OCI-M1 (cell line): ENCODE measurements at regions not wholly inside any gene's neighbourhood (a gene's known extent, or its start where the extent isn't known, plus 50 kb on each side); places are given as distances from the start of the nearest gene placed in this dataset.
"Not testable (repeated sequence)": the region's sequence is repeated elsewhere in the genome, so short reads cannot be mapped to it uniquely, and the experiment has no call there.

Experiments used
- DNase-seq: peaks from one replicate; lab custom pipeline; 2025; lab: John Stamatoyannopoulos, UW

DNA sequence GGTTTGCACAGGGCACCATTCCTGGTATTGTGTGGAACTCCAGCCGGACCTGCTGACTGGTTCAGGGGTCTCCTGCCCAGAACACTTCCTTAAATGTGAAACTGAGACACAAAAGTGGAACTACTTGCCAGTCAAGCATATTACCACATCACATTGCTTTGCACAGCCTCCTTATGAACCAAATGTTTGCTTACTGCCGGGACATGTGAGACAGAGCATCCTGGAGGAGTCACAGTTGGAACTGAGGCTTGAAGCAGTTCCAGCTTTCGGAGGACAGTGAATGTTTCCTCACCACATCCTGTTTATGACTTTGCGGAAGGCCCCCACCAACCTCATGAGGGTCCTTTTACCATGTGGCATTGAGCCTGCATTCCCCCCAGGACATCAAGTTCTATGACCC is 105.8 kb upstream of the ARHGAP42 start:
- no peak for DNase-seq

- DNase-seq = no peak
These were observed 102.7 kb upstream of the ARHGAP42 start for GRCh38 chr11:100584201-100584985.

DNA sequence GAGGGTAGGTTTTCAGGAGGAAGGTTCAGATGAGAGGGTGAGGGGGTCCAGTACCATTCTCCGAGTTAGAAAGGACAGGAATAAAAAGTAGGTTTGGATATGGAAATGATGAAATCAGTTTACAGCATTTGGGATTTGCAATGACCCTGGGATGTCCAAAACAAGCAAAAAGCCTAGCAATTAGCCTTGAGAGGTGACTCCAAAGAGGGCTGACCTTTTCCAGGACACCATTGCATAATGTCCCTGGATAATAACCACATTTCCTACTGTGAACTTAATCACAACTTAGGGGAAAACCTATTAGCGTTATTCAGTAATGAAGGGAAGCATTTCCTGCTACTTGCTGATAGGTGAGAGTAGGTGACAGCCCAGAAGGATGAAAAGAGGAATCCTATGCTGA is 101.4 kb upstream of the ARHGAP42 start:
- DNase-seq = no peak

- no peak for DNase-seq
These were observed 100.6 kb upstream of the ARHGAP42 start for GRCh38 chr11:100586361-100587101.

DNA sequence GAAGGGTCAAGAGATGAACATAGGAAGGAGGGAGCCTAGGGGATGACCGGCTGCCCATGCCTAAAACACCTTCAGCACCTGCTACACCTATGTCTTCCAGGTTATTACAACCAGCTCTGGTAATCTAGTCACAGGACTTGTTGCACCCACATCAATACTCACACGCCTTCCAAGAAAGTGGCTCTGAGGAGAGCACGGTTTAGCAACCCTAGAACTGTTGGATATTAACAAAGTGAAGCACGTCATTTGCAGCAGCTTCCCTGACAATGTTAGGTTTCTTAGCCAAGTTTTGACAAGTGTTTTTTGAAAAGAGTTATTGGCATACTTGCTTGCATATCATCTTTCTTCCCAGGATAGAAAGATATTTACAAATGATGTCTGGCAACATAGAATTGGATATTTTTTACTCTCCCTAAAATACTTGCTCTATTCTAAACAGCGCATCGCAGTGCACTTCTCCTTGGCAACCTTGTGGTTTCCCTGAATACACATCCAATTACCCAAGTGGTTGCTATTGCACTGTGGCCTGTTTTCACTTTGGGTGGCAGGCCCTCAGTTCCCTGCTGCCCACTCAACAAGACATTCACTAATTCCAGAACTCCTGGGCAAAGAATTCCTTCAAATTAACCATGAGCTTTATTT is 94.3 kb upstream of the ARHGAP42 start:
- no peak for DNase-seq

- no peak for DNase-seq
These were observed 93.8 kb upstream of the ARHGAP42 start for GRCh38 chr11:100593291-100593690.

DNA sequence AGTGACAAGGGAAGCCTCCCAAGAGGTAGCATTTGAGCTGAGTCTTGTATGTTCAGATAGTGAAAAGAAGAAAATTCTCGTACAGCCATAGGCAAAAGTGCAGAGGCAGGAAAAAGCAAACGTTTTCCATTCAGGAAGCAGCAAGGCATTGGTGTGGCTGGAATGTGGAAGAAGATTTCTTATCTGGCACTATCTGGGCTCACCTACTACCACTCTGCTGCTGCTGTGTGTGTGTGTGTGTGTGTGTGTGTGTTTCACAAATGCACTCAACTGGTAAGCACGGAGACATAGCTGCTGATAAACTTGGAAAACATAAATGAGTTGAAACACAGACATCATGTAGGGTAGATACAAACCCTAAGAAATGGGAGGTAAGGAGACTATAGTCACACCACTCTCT is 92.8 kb upstream of the ARHGAP42 start:
- no peak for DNase-seq

DNA sequence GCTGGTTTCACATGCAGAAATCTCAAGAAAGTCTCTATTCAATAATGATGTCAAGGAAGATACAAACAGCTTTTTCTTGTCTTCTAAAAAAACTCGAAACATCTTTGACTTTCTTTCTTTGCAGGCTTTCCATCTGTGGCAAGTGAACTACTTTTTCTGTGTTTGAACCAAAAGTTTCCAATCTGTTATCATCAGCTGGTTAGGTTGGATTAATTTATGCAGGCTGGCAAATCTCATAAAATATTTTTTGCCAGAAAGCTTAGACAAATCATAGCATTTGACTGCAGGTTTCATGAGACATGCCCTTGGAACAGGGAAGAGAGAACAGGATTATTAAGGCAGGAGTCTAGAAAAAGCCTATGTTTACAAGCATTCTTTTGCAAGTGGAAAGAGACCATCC is 86.1 kb upstream of the ARHGAP42 start:
- DNase-seq = no peak

- no peak for DNase-seq
These were observed 84.4 kb upstream of the ARHGAP42 start for GRCh38 chr11:100602716-100603115.

DNA sequence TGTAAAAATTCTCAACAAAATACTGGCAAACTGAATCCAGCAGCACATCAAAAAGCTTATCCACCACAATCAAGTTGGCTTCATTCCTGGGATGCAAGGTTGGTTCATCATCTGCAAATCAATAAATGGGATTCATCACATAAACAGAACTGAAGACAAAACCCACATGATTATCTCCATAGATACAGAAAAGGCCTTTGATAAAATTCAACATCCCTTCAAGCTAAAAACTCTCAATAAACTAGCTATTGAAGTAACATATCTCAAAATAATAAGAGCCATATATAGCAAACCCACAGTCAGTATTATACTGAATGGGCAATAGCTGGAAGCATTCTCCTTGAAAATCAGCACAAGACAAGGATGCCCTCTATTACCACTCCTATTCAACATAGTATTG is 79.3 kb upstream of the ARHGAP42 start:
- DNase-seq = not testable (repeated sequence)

GRCh38 chr11:100612766-100613165 is 74.3 kb upstream of the ARHGAP42 start:
- DNase-seq = peak; percentile 56

DNA sequence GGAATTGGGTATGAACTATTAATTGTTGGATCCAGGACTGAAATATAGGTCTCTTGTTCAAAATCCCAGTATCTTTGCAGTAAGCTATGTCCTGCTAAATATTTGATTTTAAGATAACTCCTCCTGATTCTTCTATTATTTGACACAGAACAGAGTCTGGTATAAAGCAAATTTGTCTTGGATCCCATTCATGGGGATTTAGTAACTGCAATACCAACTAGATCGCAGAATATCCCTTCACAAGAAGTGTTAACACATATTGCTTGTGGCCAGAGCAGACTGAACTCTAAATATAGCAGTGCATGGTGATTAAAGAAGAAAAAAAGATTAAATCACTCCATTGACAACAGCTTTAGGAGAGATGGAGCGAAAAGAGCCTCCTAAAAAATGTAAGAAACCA is 68.2 kb upstream of the ARHGAP42 start:
- no peak for DNase-seq

DNA sequence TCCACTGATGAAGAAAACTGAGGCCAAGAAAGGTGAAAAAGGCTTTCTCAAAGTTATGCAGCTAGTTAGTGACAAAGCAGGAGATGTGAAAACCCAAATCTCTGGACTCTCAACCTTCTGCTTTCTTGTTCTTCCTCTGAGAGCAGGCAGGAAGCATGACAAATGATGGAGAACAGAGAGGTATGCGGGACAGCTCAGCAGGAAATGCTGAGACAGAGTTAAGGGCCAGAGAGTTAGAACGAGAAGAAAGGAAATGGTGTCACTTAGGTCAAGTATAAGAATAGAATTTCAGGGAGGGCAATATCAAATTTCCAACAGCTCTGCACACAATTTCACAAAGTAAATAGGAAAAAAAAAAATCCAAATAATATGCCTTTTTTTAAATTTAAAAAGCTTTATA is 67.6 kb upstream of the ARHGAP42 start:
- no peak for DNase-seq

GRCh38 chr11:100622404-100622803 is 64.7 kb upstream of the ARHGAP42 start:
- DNase-seq = no peak

GRCh38 chr11:100624346-100624745 is 62.7 kb upstream of the ARHGAP42 start:
- no peak for DNase-seq

DNA sequence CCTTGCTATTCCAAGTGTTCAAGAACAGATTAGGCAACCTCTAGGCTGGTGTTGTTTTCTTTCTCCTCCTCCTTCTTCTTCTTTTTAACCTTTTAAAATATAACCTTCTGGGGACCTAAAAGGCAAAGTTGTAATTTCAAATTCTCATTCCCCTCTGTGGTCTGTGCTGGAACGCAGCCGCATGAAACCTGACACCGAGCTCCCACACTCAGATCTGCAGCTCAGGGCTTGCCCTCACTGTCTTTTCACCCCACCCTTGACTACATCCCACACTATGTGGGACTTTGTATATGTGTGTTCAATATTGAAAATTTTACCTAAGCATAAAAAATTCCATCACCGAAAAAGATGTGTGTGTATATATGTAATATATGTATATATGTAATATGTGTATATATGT is 62.0 kb upstream of the ARHGAP42 start:
- DNase-seq = no peak

- DNase-seq = no peak
These were observed 57.4 kb upstream of the ARHGAP42 start for GRCh38 chr11:100629671-100630070.

GRCh38 chr11:100630898-100631297 is 56.2 kb upstream of the ARHGAP42 start:
- DNase-seq = no peak

DNA sequence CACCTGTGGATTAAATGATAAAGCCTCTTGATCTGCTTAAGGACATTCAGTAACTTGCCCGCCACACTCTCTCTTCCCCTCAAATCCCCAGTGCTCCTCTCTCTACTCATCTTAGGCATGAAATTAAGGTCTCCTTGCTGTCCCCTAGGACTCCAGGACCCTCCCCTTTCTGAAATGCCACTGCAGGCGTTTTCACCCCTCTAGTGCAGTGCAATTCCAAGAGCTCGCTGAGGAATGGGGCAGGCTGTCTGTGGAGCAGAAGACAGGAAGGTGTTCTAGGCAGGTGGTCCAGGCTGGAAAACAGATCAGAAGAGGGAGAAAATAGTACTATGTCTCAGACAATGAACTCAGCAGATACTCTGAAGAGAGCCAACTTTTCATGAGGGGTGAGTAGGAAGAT is 55.8 kb upstream of the ARHGAP42 start:
- DNase-seq = no peak

GRCh38 chr11:100632941-100633452 is 54.1 kb upstream of the ARHGAP42 start:
- no peak for DNase-seq

- DNase-seq = no peak
These were observed 51.9 kb upstream of the ARHGAP42 start for GRCh38 chr11:100635194-100635593.

DNA sequence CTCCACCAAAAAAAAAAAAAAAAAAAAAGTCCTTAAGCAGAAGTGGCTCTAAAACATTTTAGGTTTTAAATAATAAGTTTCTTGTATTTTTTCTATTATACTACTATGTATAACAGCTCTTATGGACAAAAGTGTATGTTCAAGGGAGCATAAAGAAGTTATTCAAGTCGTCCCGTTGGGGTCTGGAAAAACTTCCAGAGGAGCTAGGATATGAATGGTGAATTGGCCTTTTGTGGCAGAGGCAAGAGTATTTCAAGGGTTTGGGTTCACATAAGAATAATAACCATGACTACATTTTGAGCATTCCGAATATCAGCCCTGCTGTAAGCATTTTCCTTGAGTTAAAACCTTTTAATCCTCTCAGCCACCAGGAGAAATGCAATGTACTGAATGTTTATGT is 50.6 kb upstream of the ARHGAP42 start:
- no peak for DNase-seq
